H9 (cell line): ENCODE measurements at regions not wholly inside any gene's neighbourhood (a gene's known extent, or its start where the extent isn't known, plus 50 kb on each side); places are given as distances from the start of the nearest gene placed in this dataset.

ENCODE experiments used
- DNase-seq: peaks from one replicate; pipeline ENCODE4 v3.0.0-alpha.2; 2017
- H2AFZ ChIP-seq: one replicate; pipeline ENCODE4 v1.6.1; 2013; ENCODE audit warnings: mild to moderate bottlenecking, low read length, control low read depth, moderate library complexity
- H2AK5ac ChIP-seq: 2 replicates; pipeline ENCODE4 v1.6.1; 2013; ENCODE audit warnings: low read length, control low read depth, mixed read lengths; ENCODE audit not compliant: insufficient read length
- H2BK120ac ChIP-seq: one replicate; pipeline ENCODE4 v1.6.1; 2013; ENCODE audit warnings: low read depth, mild to moderate bottlenecking, low read length, control low read depth, inconsistent platforms; ENCODE audit not compliant: poor library complexity, severe bottlenecking
- H2BK12ac ChIP-seq: 2 replicates; pipeline ENCODE4 v1.6.1; 2013; ENCODE audit warnings: low read length, control low read depth, mixed read lengths, low read depth; ENCODE audit not compliant: insufficient read length
- H2BK15ac ChIP-seq: 2 replicates; pipeline ENCODE4 v1.6.1; 2013; ENCODE audit warnings: low read depth, low read length, control low read depth
- H2BK20ac ChIP-seq: one replicate; pipeline ENCODE4 v1.6.1; 2013; ENCODE audit warnings: low read depth, mild to moderate bottlenecking, low read length, control low read depth, inconsistent platforms; ENCODE audit not compliant: poor library complexity, severe bottlenecking
- H2BK5ac ChIP-seq: 2 replicates; pipeline ENCODE4 v1.6.1; 2013; ENCODE audit warnings: low read length, control low read depth, mixed read lengths; ENCODE audit not compliant: insufficient read length
- H3K14ac ChIP-seq: 2 replicates; pipeline ENCODE4 v1.6.1; 2013; ENCODE audit warnings: low read length, control low read depth; ENCODE audit not compliant: insufficient read depth
- H3K18ac ChIP-seq: 2 replicates; pipeline ENCODE4 v1.6.1; 2013; ENCODE audit warnings: low read depth, mild to moderate bottlenecking, mixed read lengths, low read length, control low read depth; ENCODE audit not compliant: insufficient read length
- H3K23ac ChIP-seq: 2 replicates; pipeline ENCODE4 v1.6.1; 2013; ENCODE audit warnings: low read length, control low read depth, mixed read lengths, low read depth; ENCODE audit not compliant: insufficient read length
- H3K23me2 ChIP-seq: 2 replicates; pipeline ENCODE4 v1.6.1; 2013; ENCODE audit warnings: low read depth, mild to moderate bottlenecking, mixed read lengths, low read length, control low read depth; ENCODE audit not compliant: insufficient read length, poor library complexity, severe bottlenecking
- H3K27ac ChIP-seq: 2 replicates; pipeline ENCODE4 v1.5.1; 2013; ENCODE audit warnings: low read length, control low read depth, mixed read lengths, low read depth; ENCODE audit not compliant: insufficient read length
- H3K27me3 ChIP-seq: 2 replicates; pipeline ENCODE4 v1.6.1; 2013; ENCODE audit warnings: low read length, control low read depth, inconsistent platforms; ENCODE audit not compliant: insufficient read depth
- H3K4ac ChIP-seq: 2 replicates; pipeline ENCODE4 v1.6.1; 2013; ENCODE audit warnings: low read depth, mild to moderate bottlenecking, control low read depth, inconsistent platforms, low read length, moderate library complexity
- H3K4me1 ChIP-seq: 2 replicates; pipeline ENCODE4 v1.6.1; 2013; ENCODE audit warnings: low read length, control low read depth, inconsistent platforms; ENCODE audit not compliant: insufficient read depth
- H3K4me2 ChIP-seq: 2 replicates; pipeline ENCODE4 v1.6.1; 2013; ENCODE audit warnings: low read length, control low read depth, mixed read lengths; ENCODE audit not compliant: insufficient read length, insufficient read depth
- H3K56ac ChIP-seq: 2 replicates; pipeline ENCODE4 v1.6.1; 2013; ENCODE audit warnings: low read depth, mild to moderate bottlenecking, mixed read lengths, low read length, control low read depth; ENCODE audit not compliant: insufficient read length
- H3K79me1 ChIP-seq: 2 replicates; pipeline ENCODE4 v1.6.1; 2013; ENCODE audit warnings: low read depth, mild to moderate bottlenecking, moderate library complexity, low read length, control low read depth, inconsistent platforms; ENCODE audit not compliant: insufficient read depth, poor library complexity, severe bottlenecking
- H3K79me2 ChIP-seq: 2 replicates; pipeline ENCODE4 v1.6.1; 2013; ENCODE audit warnings: low read length, control low read depth, inconsistent platforms; ENCODE audit not compliant: insufficient read depth
- H3K9ac ChIP-seq: 2 replicates; pipeline ENCODE4 v1.6.1; 2013; ENCODE audit warnings: low read length, control low read depth, mixed read lengths; ENCODE audit not compliant: insufficient read length; ENCODE audit errors: extremely low read depth
- H3K9me3 ChIP-seq: one replicate; pipeline ENCODE4 v1.6.1; 2013; ENCODE audit warnings: low read depth, low read length, inconsistent platforms; ENCODE audit not compliant: control insufficient read depth
- H3T11ph ChIP-seq: one replicate; pipeline ENCODE4 v1.6.1; 2013; ENCODE audit warnings: mild to moderate bottlenecking, low read length, control low read depth, inconsistent platforms
- H4K20me1 ChIP-seq: one replicate; pipeline ENCODE4 v1.6.1; 2013; ENCODE audit not compliant: control insufficient read depth, insufficient read length, insufficient read depth
- H4K5ac ChIP-seq: 2 replicates; pipeline ENCODE4 v1.6.1; 2013; ENCODE audit warnings: low read depth, mild to moderate bottlenecking, mixed read lengths, low read length, control low read depth; ENCODE audit not compliant: insufficient read length
- H4K8ac ChIP-seq: replicated peaks from 2 replicates; pipeline ENCODE4 v1.6.1; 2013; ENCODE audit warnings: low read length, control low read depth, mixed read lengths, low read depth; ENCODE audit not compliant: insufficient read length
- H4K91ac ChIP-seq: 2 replicates; pipeline ENCODE4 v1.6.1; 2013; ENCODE audit warnings: low read depth, mild to moderate bottlenecking, moderate library complexity, mixed read lengths, low read length, control low read depth; ENCODE audit not compliant: insufficient read length
- H3K27ac Mint-ChIP-seq, 3 experiments: 2 replicates in 2 of 3; 3 replicates in 1 of 3; pipeline ENCODE4 v1.8.0; 2020 to 2021; ENCODE audit warnings: mixed read lengths in 3 of 3, mild to moderate bottlenecking in 1 of 3, moderate library complexity in 1 of 3
- H3K27me3 Mint-ChIP-seq: 2 replicates; pipeline ENCODE4 v1.8.0; 2021; ENCODE audit warnings: low read depth, mild to moderate bottlenecking, moderate library complexity, mixed read lengths
- H3K36me3 Mint-ChIP-seq, 3 experiments: 2 replicates in 2 of 3; 3 replicates in 1 of 3; pipeline ENCODE4 v1.8.0; 2020 to 2021; ENCODE audit warnings: low read depth in 3 of 3, mixed read lengths in 3 of 3; ENCODE audit not compliant: insufficient read depth in 1 of 3
- H3K4me1 Mint-ChIP-seq, 2 experiments: 2 replicates each; pipeline ENCODE4 v1.8.0; 2020; ENCODE audit warnings: mixed read lengths in 2 of 2
- H3K4me3 Mint-ChIP-seq, 2 experiments: 2 replicates in 1 of 2; 3 replicates in 1 of 2; pipeline ENCODE4 v1.8.0; 2020 to 2021; ENCODE audit warnings: mild to moderate bottlenecking in 2 of 2, mixed read lengths in 2 of 2, moderate library complexity in 1 of 2
- H3K9me3 Mint-ChIP-seq, 2 experiments: 2 replicates in 1 of 2; 3 replicates in 1 of 2; pipeline ENCODE4 v1.8.0; 2020; ENCODE audit warnings: mild to moderate bottlenecking in 2 of 2, mixed read lengths in 2 of 2, moderate library complexity in 1 of 2
- CTCF ChIP-seq: fragments of 200-600 bp; sonication (generic); conservative IDR thresholded peaks from 3 replicates; pipeline ENCODE4 v1.8.0; 2021; ENCODE audit warnings: antibody characterized with exemption, mild to moderate bottlenecking
- WGBS: extraction: QIAGEN DNeasy Blood & Tissue Kit; methylation state at CpG from one replicate; pipeline ENCODE4 v1.1.7; 2013; ENCODE audit warnings: missing lambda C conversion rate, low lambda C conversion rate, mixed read lengths; ENCODE audit not compliant: insufficient read length; ENCODE audit errors: extremely low coverage; 5-methylcytosine and 5-hydroxymethylcytosine counted together

GRCh38 chr12:105706973-105707334 lies 376.5 kb downstream of the C12orf75 start:
- Histone ChIP-seq H4K20me1 (no peaks in the 10 kb centered on the region), H2AFZ (no peak overlapping the region), H3K4ac (no peak overlapping the region), H3K79me1 (no peaks in the 10 kb centered on the region), H3K4me1 (no peaks in the 10 kb centered on the region; the same call in 1 of the 2 replicates), H3K23ac (no peak overlapping the region), H2BK120ac (no peak overlapping the region), H4K91ac (no peak overlapping the region), H3K23me2 (no peaks in the 10 kb centered on the region), H3K9ac (no peak overlapping the region), H3K56ac (no peak overlapping the region), H3K9me3 (no peaks in the 10 kb centered on the region), H3K27me3 (no peaks in the 10 kb centered on the region), H3K27ac (no peak overlapping the region), H2BK15ac (no peak overlapping the region), H2BK12ac (no peak overlapping the region), H3T11ph (no peak overlapping the region), H3K18ac (no peak overlapping the region), H3K79me2 (no peaks in the 10 kb centered on the region), H2BK5ac (no peak overlapping the region), H2BK20ac (no peak overlapping the region), H2AK5ac (no peak overlapping the region), H4K8ac (no peak overlapping the region), H3K14ac (no peak overlapping the region), H4K5ac (no peak overlapping the region), H3K4me2 (no peak overlapping the region)
- no peak for DNase-seq
- no CpG with 5 or more reads among the region's 3 CpGs for WGBS
- Mint-ChIP-seq H3K27ac (no peak overlapping the region), H3K27me3 (no peaks in the 10 kb centered on the region; the same call in 1 of the 2 replicates), H3K9me3 (no peaks in the 10 kb centered on the region), H3K4me1 (peaks cover 34 to 37% of the 10 kb centered on the region in 2 experiments), H3K4me3 (no peak overlapping the region), H3K36me3 (no peaks in the 10 kb centered on the region)
- no peak for TF ChIP-seq CTCF
